AG09309 (cell line): ENCODE measurements at regions not wholly inside any gene's neighbourhood (a gene's known extent, or its start where the extent isn't known, plus 50 kb on each side); places are given as distances from the start of the nearest gene placed in this dataset.

Experiments
- DNase-seq: peaks from one replicate; pipeline ENCODE4 v3.0.0-alpha.2; 2010; ENCODE audit warnings: low read depth
- H3K4me3 ChIP-seq: 2 replicates; pipeline ENCODE4 v1.5.1; 2011; ENCODE audit warnings: mild to moderate bottlenecking, low read depth, low read length, moderate library complexity; ENCODE audit not compliant: control insufficient read depth
- TF ChIP-seq, protein P1 (sequence below): IDR thresholded peaks from 2 replicates; pipeline ENCODE4 v1.5.1; 2011; ENCODE audit warnings: mild to moderate bottlenecking, low read depth, low read length, inconsistent platforms; ENCODE audit not compliant: insufficient read depth, control insufficient read depth; ENCODE audit errors: missing control alignments

- no peak overlapping the region for H3K4me3 ChIP-seq
- TF ChIP-seq, protein P1, sequence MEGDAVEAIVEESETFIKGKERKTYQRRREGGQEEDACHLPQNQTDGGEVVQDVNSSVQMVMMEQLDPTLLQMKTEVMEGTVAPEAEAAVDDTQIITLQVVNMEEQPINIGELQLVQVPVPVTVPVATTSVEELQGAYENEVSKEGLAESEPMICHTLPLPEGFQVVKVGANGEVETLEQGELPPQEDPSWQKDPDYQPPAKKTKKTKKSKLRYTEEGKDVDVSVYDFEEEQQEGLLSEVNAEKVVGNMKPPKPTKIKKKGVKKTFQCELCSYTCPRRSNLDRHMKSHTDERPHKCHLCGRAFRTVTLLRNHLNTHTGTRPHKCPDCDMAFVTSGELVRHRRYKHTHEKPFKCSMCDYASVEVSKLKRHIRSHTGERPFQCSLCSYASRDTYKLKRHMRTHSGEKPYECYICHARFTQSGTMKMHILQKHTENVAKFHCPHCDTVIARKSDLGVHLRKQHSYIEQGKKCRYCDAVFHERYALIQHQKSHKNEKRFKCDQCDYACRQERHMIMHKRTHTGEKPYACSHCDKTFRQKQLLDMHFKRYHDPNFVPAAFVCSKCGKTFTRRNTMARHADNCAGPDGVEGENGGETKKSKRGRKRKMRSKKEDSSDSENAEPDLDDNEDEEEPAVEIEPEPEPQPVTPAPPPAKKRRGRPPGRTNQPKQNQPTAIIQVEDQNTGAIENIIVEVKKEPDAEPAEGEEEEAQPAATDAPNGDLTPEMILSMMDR = no peak
Observed at GRCh38 chr2:8594731-8595427, 87.0 kb upstream of the ID2 start.

DNA sequence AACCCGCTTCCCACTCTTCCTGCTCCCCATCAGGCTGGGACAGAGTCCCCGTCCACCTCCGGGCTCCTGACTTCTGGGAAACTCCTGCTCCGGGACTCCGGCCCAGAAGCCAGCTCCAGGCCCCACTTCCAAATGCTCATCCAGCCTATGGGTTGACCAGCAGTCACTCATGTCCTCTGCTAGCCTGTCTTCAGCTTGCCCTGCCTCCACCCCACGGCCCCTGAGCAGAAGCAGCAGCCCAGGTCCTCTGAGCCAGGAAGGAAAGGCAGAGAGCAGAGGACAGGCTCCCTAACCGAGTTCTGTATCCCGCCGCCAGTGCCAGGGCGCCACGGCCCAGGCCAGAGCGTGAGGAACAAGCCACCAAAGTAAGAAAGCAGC is 86.4 kb upstream of the ID2 start:
- DNase-seq = no peak
- TF ChIP-seq, protein P1 = no peak

More at GRCh38 chr2:8594731-8595427, 87.0 kb upstream of the ID2 start:
- no peak for DNase-seq

GRCh38 chr2:8595811-8596600 is 85.8 kb upstream of the ID2 start:
- TF ChIP-seq, protein P1 = no peak
- no peak for DNase-seq
- no peak overlapping the region for H3K4me3 ChIP-seq

More for the DNA sequence above, 86.4 kb upstream of the ID2 start:
- no peak overlapping the region for H3K4me3 ChIP-seq

GRCh38 chr2:8597094-8597493 is 84.8 kb upstream of the ID2 start:
- no peak for DNase-seq
- TF ChIP-seq, protein P1 = no peak
- no peak overlapping the region for H3K4me3 ChIP-seq

DNA sequence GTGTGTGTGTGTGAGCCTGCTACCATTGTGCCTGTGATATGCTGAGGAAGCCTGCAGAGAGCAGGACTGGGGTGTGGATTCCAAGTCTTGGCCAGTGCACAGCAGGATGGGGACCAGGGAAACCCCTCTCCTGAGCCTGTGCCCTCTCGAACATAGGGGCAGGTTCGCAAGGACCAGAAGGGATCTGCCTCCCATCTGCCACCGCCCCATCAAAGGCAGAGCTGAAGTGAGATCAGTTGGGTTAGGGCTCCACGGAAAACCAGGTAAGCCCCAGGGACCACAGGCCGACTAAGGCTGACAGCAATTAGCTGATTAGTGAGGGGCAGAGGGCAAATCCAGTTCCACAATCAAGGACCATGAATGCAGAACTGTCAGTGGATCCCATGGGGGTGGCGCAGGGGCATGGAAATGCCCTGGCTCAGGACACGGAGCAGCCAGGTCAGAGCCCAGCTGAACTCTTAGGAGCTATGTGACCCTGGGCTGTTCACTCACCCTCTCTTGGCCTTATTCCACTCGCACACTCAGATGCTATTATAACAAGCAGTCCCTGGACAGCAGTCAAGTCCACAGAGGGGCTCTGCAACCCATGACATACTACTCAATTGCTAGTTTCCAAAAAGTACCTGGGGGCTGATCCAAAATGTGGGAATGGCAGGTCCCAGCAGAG is 84.2 kb upstream of the ID2 start:
- no peak overlapping the region for H3K4me3 ChIP-seq
- DNase-seq = no peak
- TF ChIP-seq, protein P1 = no peak

DNA sequence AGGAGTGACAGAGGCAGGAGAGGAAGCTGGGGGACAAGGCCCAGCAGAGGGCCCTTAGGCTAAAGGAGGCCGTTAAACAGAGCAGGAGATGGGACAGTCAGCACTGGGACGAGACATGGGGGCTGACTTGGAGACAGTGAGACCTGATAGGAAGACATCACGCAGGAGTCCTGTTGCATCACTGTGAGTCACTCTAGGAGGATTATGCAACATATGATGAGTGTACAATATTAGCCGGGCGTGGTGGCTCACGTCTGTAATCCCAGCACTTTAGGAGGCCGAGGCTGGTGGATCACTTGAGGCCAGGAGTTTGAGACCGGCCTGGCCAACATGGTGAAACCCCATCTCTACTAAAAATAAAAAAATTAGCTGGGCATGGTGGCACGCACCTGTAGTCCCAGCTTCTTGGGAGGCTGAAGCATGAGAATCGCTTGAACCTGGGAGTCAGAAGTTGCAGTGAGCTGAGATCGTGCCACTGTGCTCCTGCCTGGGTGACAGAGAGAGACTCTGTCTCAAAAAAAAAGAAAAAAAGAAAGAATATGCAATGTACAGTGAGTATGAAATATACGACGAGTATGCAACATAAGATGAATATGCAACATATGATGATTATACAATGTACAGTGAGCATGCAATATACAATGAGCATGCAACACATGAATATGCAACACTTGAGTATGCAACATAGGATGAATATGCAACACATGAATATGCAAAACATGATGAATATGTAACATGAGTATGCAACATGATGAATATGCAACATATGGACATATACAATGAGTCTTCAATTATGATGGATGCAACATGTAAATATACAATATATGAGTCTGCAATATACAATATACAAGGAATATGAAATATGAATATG is 83.3 kb upstream of the ID2 start:
- TF ChIP-seq, protein P1 = no peak
- DNase-seq = peak; percentile 91
- H3K4me3 ChIP-seq = no peak overlapping the region
